ENCODE measurements at regions not wholly inside any gene's neighbourhood (a gene's known extent, or its start where the extent isn't known, plus 50 kb on each side); places are given as distances from the start of the nearest gene placed in this dataset.
"Not testable (repeated sequence)": the region's sequence is repeated elsewhere in the genome, so short reads cannot be mapped to it uniquely, and the experiment has no call there.

GRCh38 chr14:22375321-22375930 is 213.6 kb downstream of the DAD1 start:
- H3K27ac ChIP-seq (replicated peaks), result no peak overlapping the region
- H3K4me3 ChIP-seq (replicated peaks; ENCODE audit: insufficient read depth, low read length), result no peak overlapping the region
- no peak for TF ChIP-seq POLR2AphosphoS5 (IDR thresholded peaks at IDR 0.05; ENCODE audit: low read depth)
- TF ChIP-seq GABPA (IDR thresholded peaks at IDR 0.05; ENCODE audit: low read depth), result no peak
- peak; percentile 41 for TF ChIP-seq CTCF (IDR thresholded peaks at IDR 0.05; ENCODE audit: insufficient read depth, low read length)
- DNase-seq (ENCODE audit: low read depth in 1 of 2, low spot score in 1 of 2), result peak; percentile 26 to 54
- no peaks in the 10 kb centered on the region for H3K27me3 ChIP-seq (ENCODE audit: insufficient read depth, poor library complexity, severe bottlenecking)

GRCh38 chr14:22370084-22370847 is 218.8 kb downstream of the DAD1 start:
- H3K4me3 ChIP-seq (replicated peaks; ENCODE audit: insufficient read depth, low read length), result no peak overlapping the region
- TF ChIP-seq POLR2AphosphoS5 (IDR thresholded peaks at IDR 0.05; ENCODE audit: low read depth) (no peak), SPI1 (IDR thresholded peaks at IDR 0.05; ENCODE audit: borderline replicate concordance, low read depth) (no peak), GABPA (IDR thresholded peaks at IDR 0.05; ENCODE audit: low read depth) (no peak), CTCF (IDR thresholded peaks at IDR 0.05; ENCODE audit: insufficient read depth, low read length) (no peak), REST (IDR thresholded peaks at IDR 0.05; ENCODE audit: insufficient replicate concordance, low read depth) (no peak)
- no peaks in the 10 kb centered on the region for H3K27me3 ChIP-seq (ENCODE audit: insufficient read depth, poor library complexity, severe bottlenecking)
- DNase-seq (ENCODE audit: low read depth in 1 of 2, low spot score in 1 of 2), result no peak
- H3K27ac ChIP-seq (replicated peaks), result no peak overlapping the region

- TF ChIP-seq GABPA (IDR thresholded peaks at IDR 0.05; ENCODE audit: low read depth) (no peak), REST (IDR thresholded peaks at IDR 0.05; ENCODE audit: insufficient replicate concordance, low read depth) (no peak), SPI1 (IDR thresholded peaks at IDR 0.05; ENCODE audit: borderline replicate concordance, low read depth) (no peak), POLR2AphosphoS5 (IDR thresholded peaks at IDR 0.05; ENCODE audit: low read depth) (no peak), CTCF (IDR thresholded peaks at IDR 0.05; ENCODE audit: insufficient read depth, low read length) (no peak)
Observed at GRCh38 chr14:22358726-22359125, 230.3 kb downstream of the DAD1 start.

GRCh38 chr14:22349281-22349680 is 239.7 kb downstream of the DAD1 start:
- not testable (repeated sequence) for H3K27ac ChIP-seq (replicated peaks); DNase-seq (ENCODE audit: low read depth in 1 of 2, low spot score in 1 of 2); H3K27me3 ChIP-seq (ENCODE audit: insufficient read depth, poor library complexity, severe bottlenecking); H3K4me3 ChIP-seq (replicated peaks; ENCODE audit: insufficient read depth, low read length)

More at GRCh38 chr14:22358726-22359125, 230.3 kb downstream of the DAD1 start:
- Histone ChIP-seq H3K4me3 (replicated peaks; ENCODE audit: insufficient read depth, low read length) (no peak overlapping the region), H3K27me3 (ENCODE audit: insufficient read depth, poor library complexity, severe bottlenecking) (peaks cover 8% of the 10 kb centered on the region), H3K27ac (replicated peaks) (no peak overlapping the region)
- no peak for DNase-seq (ENCODE audit: low read depth in 1 of 2, low spot score in 1 of 2)
